Loucy (cell line): ENCODE measurements at regions not wholly inside any gene's neighbourhood (a gene's known extent, or its start where the extent isn't known, plus 50 kb on each side); places are given as distances from the start of the nearest gene placed in this dataset.
"Not testable (repeated sequence)": the region's sequence is repeated elsewhere in the genome, so short reads cannot be mapped to it uniquely, and the experiment has no call there.

Experiments used
- H2AFZ ChIP-seq: fragments of 200-600 bp; sonication (generic); 2 replicates; pipeline ENCODE4 v1.6.0; 2016; ENCODE audit warnings: antibody characterized with exemption, mild to moderate bottlenecking, low read length, moderate library complexity
- H3F3A ChIP-seq: fragments of 200-600 bp; 2 replicates; pipeline ENCODE4 v1.6.0; 2016; ENCODE audit warnings: antibody characterized with exemption, low read depth, mild to moderate bottlenecking
- H3K27me3 ChIP-seq: fragments of 200-600 bp; sonication (generic); 2 replicates; pipeline ENCODE4 v1.6.1; 2014; ENCODE audit warnings: low read length, mild to moderate bottlenecking; ENCODE audit not compliant: insufficient read depth, poor library complexity, severe bottlenecking
- H3K36me3 ChIP-seq: fragments of 200-600 bp; sonication (generic); 2 replicates; pipeline ENCODE4 v1.6.1; 2016; ENCODE audit warnings: low read length; ENCODE audit not compliant: insufficient read depth
- H3K4me1 ChIP-seq: fragments of 200-600 bp; sonication (generic); 2 replicates; pipeline ENCODE4 v1.5.1; 2014; ENCODE audit warnings: low read length, mild to moderate bottlenecking; ENCODE audit not compliant: insufficient read depth, poor library complexity, severe bottlenecking
- H3K4me2 ChIP-seq: fragments of 200-600 bp; sonication (generic); 2 replicates; pipeline ENCODE4 v1.6.0; 2014; ENCODE audit warnings: antibody characterized with exemption, low read length, low read depth, mild to moderate bottlenecking; ENCODE audit not compliant: poor library complexity, severe bottlenecking
- H3K4me3 ChIP-seq: fragments of 200-600 bp; sonication (generic); 2 replicates; pipeline ENCODE4 v1.5.1; 2014; ENCODE audit warnings: low read length, mild to moderate bottlenecking, mixed read lengths; ENCODE audit not compliant: poor library complexity, severe bottlenecking
- H3K79me2 ChIP-seq: fragments of 200-600 bp; sonication (generic); 2 replicates; pipeline ENCODE4 v1.6.1; 2014; ENCODE audit warnings: low read length; ENCODE audit not compliant: insufficient read depth
- H3K9ac ChIP-seq: fragments of 200-600 bp; sonication (generic); 2 replicates; pipeline ENCODE4 v1.6.0; 2014; ENCODE audit warnings: mild to moderate bottlenecking, low read depth, low read length, moderate library complexity; ENCODE audit not compliant: poor library complexity, severe bottlenecking
- H3K9me2 ChIP-seq: fragments of 200-600 bp; sonication (generic); replicated peaks from 2 replicates; pipeline ENCODE4 v1.6.1; 2016; ENCODE audit warnings: low read depth, low read length, mixed read lengths
- H3K9me3 ChIP-seq: fragments of 200-600 bp; sonication (generic); 2 replicates; pipeline ENCODE4 v1.6.1; 2014; ENCODE audit warnings: mild to moderate bottlenecking, antibody characterized with exemption, low read length, low read depth; ENCODE audit not compliant: insufficient read depth
- H4K20me1 ChIP-seq: fragments of 200-600 bp; sonication (generic); 2 replicates; pipeline ENCODE4 v1.6.0; 2014; ENCODE audit warnings: antibody characterized with exemption, low read length, mild to moderate bottlenecking; ENCODE audit not compliant: insufficient read depth, poor library complexity, severe bottlenecking
- CTCF ChIP-seq: fragments of 200-600 bp; sonication (generic); conservative IDR thresholded peaks from 2 replicates; pipeline ENCODE4 v1.5.1; 2014; ENCODE audit warnings: mild to moderate bottlenecking, antibody characterized with exemption, low read length
- EZH2phosphoT487 ChIP-seq: fragments of 200-600 bp; IDR thresholded peaks from 2 replicates; pipeline ENCODE4 v1.6.1; 2018; ENCODE audit warnings: antibody characterized with exemption, mild to moderate bottlenecking, moderate library complexity, borderline replicate concordance

DNA sequence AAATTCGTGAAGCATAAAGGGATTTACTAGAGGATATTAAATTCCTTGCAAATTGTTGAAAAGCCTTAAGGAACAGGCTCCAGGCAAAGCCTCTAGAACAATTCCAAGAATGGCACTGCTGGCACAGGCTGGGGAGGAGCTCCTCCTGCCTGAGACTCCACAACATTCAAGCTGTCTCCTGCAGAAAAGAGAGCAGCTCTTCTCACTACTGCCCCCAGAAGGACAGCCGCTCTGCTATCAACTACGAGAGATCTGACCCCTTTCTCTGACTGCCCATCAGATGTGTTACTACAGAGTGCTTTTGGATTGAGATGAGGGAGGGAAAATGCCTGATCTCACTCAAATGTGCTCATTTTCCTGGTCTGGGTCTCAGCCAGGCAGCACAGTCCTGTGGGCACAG, 269.9 kb downstream of the RPIA start:
- H4K20me1 ChIP-seq, H3K4me1 ChIP-seq, H3K9ac ChIP-seq, H2AFZ ChIP-seq, H3K36me3 ChIP-seq, H3K9me3 ChIP-seq, H3K9me2 ChIP-seq, H3K4me2 ChIP-seq, H3K4me3 ChIP-seq, H3K79me2 ChIP-seq, H3K27me3 ChIP-seq, H3F3A ChIP-seq: not testable (repeated sequence)
- TF ChIP-seq CTCF = peak; percentile 54

DNA sequence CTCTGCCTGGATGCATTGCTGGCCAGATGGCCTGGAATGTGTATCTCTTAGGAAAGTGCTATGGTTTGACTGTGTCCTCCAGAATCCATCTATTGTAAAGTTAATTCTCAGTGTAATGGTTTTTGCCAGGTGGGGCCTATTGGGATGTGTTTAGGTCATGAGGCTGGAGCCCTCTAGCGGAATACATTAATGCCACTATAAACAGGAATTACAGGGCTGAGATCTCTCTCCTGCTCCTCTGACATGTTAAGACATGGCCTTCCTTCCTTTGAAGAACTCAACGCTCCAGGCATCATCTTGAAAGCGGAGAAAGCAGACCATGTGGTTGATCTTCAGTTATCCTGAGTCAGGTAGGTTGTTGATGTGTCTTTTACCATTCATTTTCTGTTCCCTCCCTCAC, 276.4 kb downstream of the RPIA start:
- H3K36me3 ChIP-seq = no peaks in the 10 kb centered on the region

DNA sequence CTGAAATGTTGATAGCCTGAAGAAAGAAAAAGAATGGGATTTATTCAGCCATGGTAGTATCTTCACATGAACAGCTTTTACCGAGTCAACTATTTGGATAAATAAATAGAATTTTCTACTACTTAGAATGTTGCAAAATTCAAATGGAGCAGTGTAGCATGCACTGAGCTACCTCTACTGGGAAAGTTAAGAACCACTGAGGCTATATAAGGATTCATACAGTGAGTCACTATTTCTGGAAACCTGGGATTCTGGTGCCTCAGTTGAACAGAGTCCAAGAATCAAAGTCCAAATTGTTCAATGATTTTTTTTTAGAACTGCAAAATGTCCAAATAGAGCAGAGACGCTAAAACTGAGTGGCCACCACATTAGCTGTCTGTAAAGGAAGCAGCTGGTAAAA, 286.5 kb downstream of the RPIA start:
- not testable (repeated sequence) for H3K9ac ChIP-seq, H3K79me2 ChIP-seq, H3K27me3 ChIP-seq, H3K36me3 ChIP-seq, H3K4me2 ChIP-seq, H3K9me3 ChIP-seq, H3K9me2 ChIP-seq, H2AFZ ChIP-seq, H3K4me3 ChIP-seq, H4K20me1 ChIP-seq, H3K4me1 ChIP-seq, H3F3A ChIP-seq

More for the DNA sequence above, 276.4 kb downstream of the RPIA start:
- H4K20me1 ChIP-seq = no peaks in the 10 kb centered on the region
- no peak overlapping the region for H3K9ac ChIP-seq
- H3K4me2 ChIP-seq = no peak overlapping the region
- H3F3A ChIP-seq = no peaks in the 10 kb centered on the region
- H3K79me2 ChIP-seq = no peaks in the 10 kb centered on the region
- H3K27me3 ChIP-seq = no peaks in the 10 kb centered on the region
- TF ChIP-seq CTCF = no peak
- TF ChIP-seq EZH2phosphoT487 = no peak
- no peak overlapping the region for H3K4me3 ChIP-seq
- H2AFZ ChIP-seq = no peak overlapping the region
- H3K9me3 ChIP-seq = no peaks in the 10 kb centered on the region
- no peaks in the 10 kb centered on the region for H3K4me1 ChIP-seq
- H3K9me2 ChIP-seq = no peaks in the 10 kb centered on the region

GRCh38 chr2:88978446-88978845, 287.0 kb downstream of the RPIA start:
- H3K27me3 ChIP-seq, H3K9me3 ChIP-seq, H3K79me2 ChIP-seq, H3K4me3 ChIP-seq, H3K4me1 ChIP-seq, H3K4me2 ChIP-seq, H4K20me1 ChIP-seq, H2AFZ ChIP-seq, H3F3A ChIP-seq, H3K9ac ChIP-seq, H3K36me3 ChIP-seq, H3K9me2 ChIP-seq: not testable (repeated sequence)

DNA sequence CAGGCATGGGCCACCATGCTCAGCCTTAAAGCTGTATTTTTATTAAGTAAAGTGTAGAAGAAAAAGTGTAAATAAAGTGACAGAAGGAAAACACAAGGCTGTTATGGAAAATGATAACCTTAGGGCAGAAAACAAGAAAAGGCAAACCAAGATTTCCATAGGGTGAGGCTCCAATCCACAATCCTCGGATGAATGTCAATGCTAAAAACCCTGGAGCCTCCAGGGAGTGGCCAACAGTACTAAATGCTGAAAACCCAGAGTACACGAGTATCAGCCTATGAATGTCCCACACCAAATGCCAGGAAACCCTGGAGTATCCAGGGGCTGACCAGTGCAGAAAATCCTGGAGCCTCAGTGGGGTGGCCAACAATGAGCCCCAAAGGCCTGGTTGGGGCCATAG, 292.6 kb downstream of the RPIA start:
- H3K4me1 ChIP-seq, H3K9ac ChIP-seq, H3K36me3 ChIP-seq, H4K20me1 ChIP-seq, H2AFZ ChIP-seq, H3K9me2 ChIP-seq, H3K4me3 ChIP-seq, H3K27me3 ChIP-seq, H3K4me2 ChIP-seq, H3F3A ChIP-seq, H3K9me3 ChIP-seq, H3K79me2 ChIP-seq: not testable (repeated sequence)
